GM19438 (cell line): ENCODE measurements at regions not wholly inside any gene's neighbourhood (a gene's known extent, or its start where the extent isn't known, plus 50 kb on each side); places are given as distances from the start of the nearest gene placed in this dataset.
"Not testable (repeated sequence)": the region's sequence is repeated elsewhere in the genome, so short reads cannot be mapped to it uniquely, and the experiment has no call there.

Source experiments
- ATAC-seq: cut with Tn5 transposase; IDR thresholded peaks from one replicate; pipeline ENCODE4 v1.9.1; 2021; ENCODE audit warnings: low read depth; ENCODE audit not compliant: unreplicated experiment

- peak; percentile 55 for ATAC-seq
These were observed 207.8 kb upstream of the LRATD1 start for GRCh38 chr2:14424478-14425390.

- ATAC-seq: no peak
These were observed 206.6 kb upstream of the LRATD1 start for GRCh38 chr2:14425869-14426268.

GRCh38 chr2:14428056-14428455 lies 204.5 kb upstream of the LRATD1 start:
- no peak for ATAC-seq

- no peak for ATAC-seq
These were observed 198.5 kb upstream of the LRATD1 start for GRCh38 chr2:14433946-14434495.

GRCh38 chr2:14445670-14446069 lies 186.8 kb upstream of the LRATD1 start:
- no peak for ATAC-seq

- no peak for ATAC-seq
These were observed 184.2 kb upstream of the LRATD1 start for GRCh38 chr2:14448340-14448739.

GRCh38 chr2:14451312-14451711 lies 181.2 kb upstream of the LRATD1 start:
- ATAC-seq: no peak

- ATAC-seq: no peak
These were observed 178.3 kb upstream of the LRATD1 start for GRCh38 chr2:14454202-14454601.

GRCh38 chr2:14459786-14460325 lies 172.7 kb upstream of the LRATD1 start:
- no peak for ATAC-seq

GRCh38 chr2:14475994-14476393 lies 156.5 kb upstream of the LRATD1 start:
- ATAC-seq: no peak

GRCh38 chr2:14479486-14479885 lies 153.0 kb upstream of the LRATD1 start:
- no peak for ATAC-seq

GRCh38 chr2:14480120-14480519 lies 152.4 kb upstream of the LRATD1 start:
- ATAC-seq: no peak

GRCh38 chr2:14480906-14481305 lies 151.6 kb upstream of the LRATD1 start:
- no peak for ATAC-seq

GRCh38 chr2:14492920-14493503 lies 139.5 kb upstream of the LRATD1 start:
- no peak for ATAC-seq

- ATAC-seq: no peak
These were observed 137.8 kb upstream of the LRATD1 start for GRCh38 chr2:14494759-14495158.

GRCh38 chr2:14501061-14501460 lies 131.5 kb upstream of the LRATD1 start:
- ATAC-seq: no peak

- ATAC-seq: not testable (repeated sequence)
These were observed 125.6 kb upstream of the LRATD1 start for GRCh38 chr2:14506955-14507354.

- no peak for ATAC-seq
These were observed 121.0 kb upstream of the LRATD1 start for GRCh38 chr2:14511541-14511940.

GRCh38 chr2:14513903-14514302 lies 118.6 kb upstream of the LRATD1 start:
- ATAC-seq: no peak

GRCh38 chr2:14516844-14517243 lies 115.7 kb upstream of the LRATD1 start:
- no peak for ATAC-seq

- no peak for ATAC-seq
These were observed 114.8 kb upstream of the LRATD1 start for GRCh38 chr2:14517731-14518130.
